LNCAP (cell line): ENCODE measurements at regions not wholly inside any gene's neighbourhood (a gene's known extent, or its start where the extent isn't known, plus 50 kb on each side); places are given as distances from the start of the nearest gene placed in this dataset.

ENCODE experiments used
- CTCF ChIP-seq: fragments of 450-650 bp; IDR thresholded peaks from 2 replicates; pipeline ENCODE4 v1.5.1; 2017; ENCODE audit warnings: mild to moderate bottlenecking

DNA sequence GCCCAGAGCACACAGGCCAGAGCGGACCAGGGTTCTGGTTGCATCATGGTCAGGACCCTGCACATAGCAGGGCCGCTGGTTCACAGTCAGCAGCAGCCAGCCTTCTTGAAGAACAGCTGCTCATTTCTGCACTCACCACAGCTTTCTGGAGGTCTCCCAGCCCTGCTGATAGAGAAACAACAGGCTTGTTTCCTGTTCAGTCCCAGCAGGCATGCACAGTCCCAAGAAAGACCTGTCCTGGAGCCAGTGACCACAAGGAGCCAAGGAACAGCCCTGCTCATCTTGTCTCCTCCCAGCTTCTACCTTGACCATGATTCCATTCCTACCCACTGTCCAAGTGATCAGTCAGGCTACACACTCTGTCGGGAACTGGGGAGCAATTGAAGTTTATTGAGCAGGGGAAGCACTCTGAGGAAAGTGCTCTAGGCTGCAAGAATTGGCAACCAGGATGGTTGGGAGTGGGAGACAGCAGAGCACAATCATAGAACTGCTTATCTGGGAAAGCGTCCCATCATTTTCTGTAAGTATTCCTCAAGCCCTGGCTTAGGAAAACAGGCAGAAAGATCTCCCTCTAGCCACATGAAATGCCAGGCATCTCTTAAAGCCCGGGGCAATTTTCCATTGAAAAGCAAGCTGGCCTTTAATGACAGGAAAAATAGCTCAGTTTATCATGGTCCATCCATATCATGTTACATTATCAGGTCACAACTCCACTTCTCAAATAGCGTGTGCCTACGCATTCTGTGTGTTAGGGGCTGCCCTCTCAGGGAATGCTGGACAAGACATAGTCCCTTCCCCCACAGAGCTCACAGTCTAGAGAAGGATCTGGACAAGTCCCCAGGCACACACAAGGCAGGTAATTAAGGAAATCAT, 155.4 kb upstream of the FOXF1 start:
- no peak for TF ChIP-seq CTCF

GRCh38 chr16:86355531-86355930, 154.8 kb upstream of the FOXF1 start:
- no peak for TF ChIP-seq CTCF

DNA sequence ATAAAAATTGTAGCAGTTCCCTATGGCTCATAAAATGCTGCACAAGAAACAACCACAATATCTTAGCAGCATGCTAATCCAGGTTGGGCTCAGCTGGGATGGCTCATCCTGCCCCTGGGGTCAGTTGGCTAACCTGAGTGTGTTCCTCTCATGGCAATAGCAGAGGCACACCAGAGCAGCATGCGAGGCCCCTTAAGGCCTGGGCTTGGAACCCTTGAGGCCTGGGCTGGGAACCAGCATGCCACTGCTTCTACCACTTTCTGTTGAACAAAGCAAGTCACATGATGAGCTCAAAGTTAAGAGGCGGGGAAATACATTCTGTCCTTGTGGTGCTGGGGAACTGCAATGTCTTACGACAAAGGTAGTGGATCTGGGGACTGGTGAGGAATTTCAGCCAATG, 154.4 kb upstream of the FOXF1 start:
- TF ChIP-seq CTCF: no peak

- no peak for TF ChIP-seq CTCF
Measured at GRCh38 chr16:86356804-86357203, 153.5 kb upstream of the FOXF1 start.

DNA sequence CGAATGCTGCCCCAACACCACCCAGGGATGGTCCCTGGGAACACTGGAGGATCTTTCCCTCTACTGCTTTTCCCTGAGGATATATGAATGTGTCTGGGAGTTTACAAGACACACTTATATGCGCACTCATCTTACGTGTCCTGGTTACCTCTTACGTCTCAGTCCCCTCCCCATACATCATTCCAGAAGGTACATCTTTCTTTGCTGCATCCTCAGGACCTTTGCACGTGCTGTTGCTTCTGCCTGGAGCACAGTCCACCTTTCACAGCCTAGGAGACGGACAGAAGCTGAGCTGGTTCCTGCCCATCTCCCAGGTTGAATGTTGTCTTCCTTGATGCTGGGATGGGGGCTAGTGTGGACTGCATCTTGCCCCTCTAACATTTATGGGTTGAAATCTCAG, 153.0 kb upstream of the FOXF1 start:
- no peak for TF ChIP-seq CTCF

- TF ChIP-seq CTCF: no peak
Measured at GRCh38 chr16:86357950-86358349, 152.4 kb upstream of the FOXF1 start.

GRCh38 chr16:86359571-86359970, 150.8 kb upstream of the FOXF1 start:
- TF ChIP-seq CTCF: no peak
